ENCODE measurements at regions not wholly inside any gene's neighbourhood (a gene's known extent, or its start where the extent isn't known, plus 50 kb on each side); places are given as distances from the start of the nearest gene placed in this dataset.

GRCh38 chr5:5665225-5666075 is 243.0 kb downstream of the ICE1 start:
- TF ChIP-seq CTCF (IDR thresholded peaks at IDR 0.05; ENCODE audit: control insufficient read depth, extremely low read depth, insufficient read depth), result no peak
- DNase-seq (ENCODE audit: low read depth), result no peak
- H3K4me3 ChIP-seq (ENCODE audit: low read depth, low read length), result no peak overlapping the region

- TF ChIP-seq CTCF (IDR thresholded peaks at IDR 0.05; ENCODE audit: control insufficient read depth, extremely low read depth, insufficient read depth), result no peak
- no peak overlapping the region for H3K4me3 ChIP-seq (ENCODE audit: low read depth, low read length)
- no peak for DNase-seq (ENCODE audit: low read depth)
These were observed 236.5 kb downstream of the ICE1 start for GRCh38 chr5:5658889-5659465.

GRCh38 chr5:5658226-5658625 is 235.7 kb downstream of the ICE1 start:
- no peak for DNase-seq (ENCODE audit: low read depth)

GRCh38 chr5:5652181-5652580 is 229.7 kb downstream of the ICE1 start:
- no peak overlapping the region for H3K4me3 ChIP-seq (ENCODE audit: low read depth, low read length)
- DNase-seq (ENCODE audit: low read depth), result no peak
- no peak for TF ChIP-seq CTCF (IDR thresholded peaks at IDR 0.05; ENCODE audit: control insufficient read depth, extremely low read depth, insufficient read depth)

More at GRCh38 chr5:5658226-5658625, 235.7 kb downstream of the ICE1 start:
- no peak overlapping the region for H3K4me3 ChIP-seq (ENCODE audit: low read depth, low read length)
- no peak for TF ChIP-seq CTCF (IDR thresholded peaks at IDR 0.05; ENCODE audit: control insufficient read depth, extremely low read depth, insufficient read depth)

GRCh38 chr5:5650949-5651348 is 228.5 kb downstream of the ICE1 start:
- TF ChIP-seq CTCF (IDR thresholded peaks at IDR 0.05; ENCODE audit: control insufficient read depth, extremely low read depth, insufficient read depth), result no peak
- no peak for DNase-seq (ENCODE audit: low read depth)
- no peak overlapping the region for H3K4me3 ChIP-seq (ENCODE audit: low read depth, low read length)

GRCh38 chr5:5650242-5650641 is 227.8 kb downstream of the ICE1 start:
- no peak for TF ChIP-seq CTCF (IDR thresholded peaks at IDR 0.05; ENCODE audit: control insufficient read depth, extremely low read depth, insufficient read depth)
- DNase-seq (ENCODE audit: low read depth), result no peak
- no peak overlapping the region for H3K4me3 ChIP-seq (ENCODE audit: low read depth, low read length)
